ENCODE measurements at regions not wholly inside any gene's neighbourhood (a gene's known extent, or its start where the extent isn't known, plus 50 kb on each side); places are given as distances from the start of the nearest gene placed in this dataset.

DNA sequence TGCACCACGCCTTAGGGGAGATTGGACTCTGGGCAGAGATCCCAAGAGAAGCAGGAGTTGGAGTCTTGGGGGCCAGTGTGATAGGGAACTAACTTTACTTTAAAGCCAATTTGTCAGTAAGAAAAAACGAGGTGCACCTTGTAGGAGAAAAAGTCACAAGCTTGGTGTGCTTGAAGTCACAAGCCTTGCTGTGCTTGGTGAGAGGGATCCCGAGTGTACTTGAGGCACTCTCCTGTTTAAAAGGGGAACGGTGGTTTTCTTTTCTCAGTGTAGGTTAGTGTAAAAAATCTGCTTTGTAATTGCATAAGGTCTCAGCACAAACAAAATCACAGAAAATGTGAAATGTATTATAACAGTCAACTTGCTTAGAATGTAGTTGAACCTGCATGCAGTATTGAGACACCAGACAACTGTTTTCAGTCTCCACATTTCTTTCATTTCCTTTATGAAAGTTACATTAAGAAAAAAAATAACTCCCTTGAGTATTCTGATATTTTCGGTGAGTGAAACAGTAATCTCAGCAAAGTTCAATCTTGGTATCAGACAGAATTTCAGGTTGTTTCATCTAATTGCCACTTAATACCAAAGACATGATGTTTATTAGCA, 111.1 kb upstream of the DUSP22 start:
- no peak for DNase-seq

DNA sequence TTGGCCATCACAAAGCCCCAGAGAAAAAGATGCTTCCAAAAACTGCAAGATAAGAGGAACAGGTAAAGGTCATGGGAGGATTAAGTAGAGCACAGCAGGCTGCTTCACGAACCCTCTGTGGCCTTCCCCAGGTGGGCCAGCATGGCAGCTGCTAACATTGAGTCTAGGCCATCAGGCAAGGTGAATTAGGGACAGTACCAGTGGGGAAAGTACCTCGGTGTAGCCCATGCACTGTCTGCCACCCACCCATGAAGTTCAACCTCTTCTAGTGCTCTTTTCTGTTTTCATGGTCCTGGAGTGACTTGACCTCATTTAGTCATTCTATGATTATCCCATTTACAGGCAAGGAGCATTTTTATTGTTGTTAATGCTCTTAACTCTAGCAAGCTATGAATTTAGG, 108.6 kb upstream of the DUSP22 start:
- DNase-seq = no peak

DNA sequence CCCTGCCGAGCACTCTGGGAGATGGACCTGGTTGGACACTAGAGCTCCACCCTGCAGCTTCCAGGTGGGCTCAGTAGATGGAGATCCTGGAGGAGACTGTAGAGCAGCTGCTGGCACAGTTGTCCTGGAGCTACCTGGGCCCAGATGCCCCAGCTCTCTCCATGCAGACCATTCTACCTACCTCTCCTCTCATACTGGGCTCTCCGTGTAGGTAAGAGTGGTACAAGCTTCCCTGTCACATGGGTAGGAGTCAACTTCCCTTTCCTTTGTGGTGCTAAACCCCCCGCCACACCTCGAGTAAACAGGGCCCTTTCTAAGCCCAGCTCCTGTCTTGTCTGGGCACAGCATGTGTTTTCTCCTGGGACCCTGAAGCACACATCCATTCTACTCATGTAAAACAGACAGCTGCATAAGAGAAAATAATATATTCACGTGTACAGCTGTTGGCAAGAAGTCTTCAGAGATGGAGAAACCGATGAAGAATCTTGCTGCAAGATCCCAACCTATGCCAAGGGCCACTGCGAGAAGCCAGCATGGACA, 108.1 kb upstream of the DUSP22 start:
- no peak for DNase-seq

DNA sequence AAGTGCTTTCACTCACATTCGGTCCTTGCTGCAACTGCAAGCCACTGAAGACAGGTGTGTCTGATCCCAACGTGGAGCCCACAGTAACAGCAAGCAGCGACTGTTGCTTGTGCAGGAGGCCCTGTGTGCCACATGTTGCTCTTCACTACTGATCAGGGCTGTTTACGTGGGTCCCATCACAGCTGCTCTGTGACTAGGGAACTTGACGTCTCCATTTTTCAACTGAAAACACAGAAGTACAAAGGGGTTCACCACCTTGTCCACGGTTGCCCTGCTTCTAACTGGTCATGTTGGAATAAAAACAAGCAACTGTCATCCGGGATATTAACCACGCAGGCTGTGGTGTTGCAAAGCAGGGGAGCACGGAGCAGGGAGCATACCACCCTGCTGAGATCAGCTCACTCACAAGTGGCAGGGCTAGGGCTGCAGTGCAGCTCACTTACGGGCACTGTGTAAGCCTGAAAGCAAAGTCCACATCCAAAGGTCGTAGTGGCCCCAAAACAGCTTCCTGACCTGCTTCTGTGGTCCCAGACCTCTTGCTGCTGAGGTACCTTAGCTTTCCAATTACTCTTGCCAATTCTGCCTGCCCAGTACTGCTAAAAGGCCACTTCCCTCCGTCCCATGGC, 105.8 kb upstream of the DUSP22 start:
- DNase-seq = no peak

DNA sequence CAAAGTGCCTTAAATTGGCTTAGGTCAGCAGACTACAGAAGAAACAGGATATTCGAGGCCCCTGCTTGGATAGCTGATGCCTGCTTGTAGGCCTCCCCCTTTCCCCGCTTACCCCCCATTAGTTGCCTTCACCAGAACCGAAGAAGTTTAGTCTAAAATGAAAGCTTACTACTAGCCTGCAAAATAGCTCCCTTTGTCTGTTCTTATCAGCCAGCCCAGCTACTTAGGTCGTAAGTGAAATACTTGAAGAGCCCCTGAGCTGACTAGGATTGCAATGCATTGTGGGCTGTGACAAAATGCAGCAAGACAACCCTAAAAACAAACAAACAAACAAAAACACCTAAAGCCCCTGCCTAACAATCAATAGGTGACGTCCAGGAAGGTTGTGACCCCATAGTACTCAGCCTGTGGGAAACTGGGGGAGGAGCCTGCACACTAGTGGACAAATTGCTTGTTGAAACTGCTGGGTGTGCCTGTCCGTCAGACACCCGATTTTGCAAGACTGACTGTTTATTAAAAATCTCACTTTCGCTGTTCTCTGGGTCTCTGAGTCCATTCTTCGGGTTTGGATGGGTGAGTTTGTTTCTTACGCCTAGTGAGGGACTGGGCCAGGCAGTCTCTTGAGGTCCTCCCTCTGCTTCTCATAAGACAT, 105.0 kb upstream of the DUSP22 start:
- DNase-seq = no peak

DNA sequence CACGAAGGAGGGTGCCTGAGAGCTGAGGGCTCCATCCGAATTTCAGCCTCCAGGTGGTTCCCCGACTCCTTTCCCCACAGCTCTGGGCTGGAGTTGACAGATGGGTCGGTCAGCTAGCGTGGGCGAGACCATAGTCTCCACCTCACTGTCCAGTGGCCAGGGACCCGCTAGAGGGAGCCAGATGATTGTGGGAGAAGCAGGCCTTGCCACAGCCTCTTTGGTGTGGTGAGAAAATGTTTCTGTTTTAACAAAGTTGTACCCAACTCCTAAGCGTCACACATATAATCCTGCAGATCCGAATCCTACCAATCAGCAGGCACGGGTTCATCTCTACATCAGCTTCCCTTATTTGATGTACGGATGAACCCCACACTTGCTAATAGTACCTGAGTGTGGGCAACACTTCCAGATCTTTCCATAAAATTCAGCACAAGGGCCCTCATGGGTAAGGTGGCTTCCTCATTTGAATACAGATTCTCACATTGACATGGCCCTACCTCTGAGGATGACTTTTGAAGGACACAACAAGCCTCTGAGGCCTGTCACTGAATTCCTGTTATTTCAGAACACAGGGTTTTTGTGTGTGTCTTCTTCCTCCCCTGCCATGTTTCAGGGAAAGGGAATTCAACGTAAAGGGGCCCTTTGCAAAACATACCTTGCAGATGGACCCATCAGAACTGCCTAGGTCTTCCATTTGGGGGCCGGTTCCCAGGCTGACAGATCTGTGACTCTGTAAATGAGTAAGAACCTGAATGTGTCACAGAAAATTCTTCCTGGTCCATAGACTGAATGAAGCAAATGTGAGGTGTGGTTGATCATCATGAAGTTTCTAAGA, 103.2 kb upstream of the DUSP22 start:
- peak; percentile 22 to 45 for DNase-seq

DNA sequence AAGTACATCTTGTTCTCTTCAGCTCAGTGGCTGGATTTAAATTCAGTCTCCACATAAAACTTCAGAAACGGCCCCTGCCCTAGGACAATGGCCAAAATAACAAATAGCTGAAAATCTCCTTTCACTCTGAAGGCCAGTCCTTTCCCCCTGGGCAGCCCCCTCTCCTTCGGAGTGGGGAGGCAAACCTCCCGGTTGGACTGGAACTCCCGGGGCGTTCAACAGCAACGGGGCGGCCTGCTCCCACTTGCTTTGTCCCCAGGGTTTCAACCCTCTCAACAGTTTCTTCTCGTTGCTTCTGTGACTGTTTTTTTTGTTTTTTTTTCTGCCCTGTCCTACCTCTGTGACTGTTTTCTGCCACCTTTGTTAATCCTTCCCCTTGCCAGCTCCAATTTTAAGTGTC, 102.6 kb upstream of the DUSP22 start:
- DNase-seq = no peak

DNA sequence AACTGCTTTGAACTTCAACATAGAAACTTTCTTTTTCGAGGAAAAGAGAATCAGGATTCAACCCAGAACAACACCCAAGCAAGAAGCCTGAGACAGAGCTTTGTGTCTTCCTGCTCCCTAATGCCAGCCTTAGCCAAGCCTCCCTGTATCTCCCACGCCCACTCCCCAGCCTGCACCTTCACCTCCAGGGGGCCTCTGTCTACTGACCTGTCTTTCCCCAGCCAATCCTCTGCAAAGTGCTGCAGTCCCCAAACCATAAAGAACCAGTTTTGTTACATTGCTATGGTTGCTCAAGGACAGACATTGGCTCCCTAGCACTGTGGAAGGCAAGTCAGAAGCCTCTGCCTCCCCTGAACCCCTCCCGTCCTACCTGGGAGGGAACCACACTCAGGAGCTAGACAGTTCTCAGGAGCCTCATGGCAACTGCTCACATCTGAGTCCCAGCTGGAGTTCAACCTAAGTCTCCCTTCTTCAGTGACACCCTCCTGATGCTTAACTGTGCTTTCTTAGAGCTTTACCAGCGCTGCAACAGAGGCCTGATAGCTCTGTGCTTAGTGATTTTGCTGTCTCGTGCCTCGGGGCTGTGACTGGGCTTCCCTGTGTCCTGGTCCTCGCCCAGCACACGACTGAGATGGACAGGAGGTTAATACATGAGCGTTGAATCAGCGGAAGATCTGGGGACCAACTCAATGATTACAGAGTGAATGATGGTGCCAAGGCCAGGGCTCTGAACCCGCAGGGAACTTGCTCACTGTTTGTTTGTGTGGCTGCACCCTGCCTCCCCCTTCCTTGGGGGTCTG, 101.5 kb upstream of the DUSP22 start:
- DNase-seq = peak in 1 of 2 donors; percentile 32

DNA sequence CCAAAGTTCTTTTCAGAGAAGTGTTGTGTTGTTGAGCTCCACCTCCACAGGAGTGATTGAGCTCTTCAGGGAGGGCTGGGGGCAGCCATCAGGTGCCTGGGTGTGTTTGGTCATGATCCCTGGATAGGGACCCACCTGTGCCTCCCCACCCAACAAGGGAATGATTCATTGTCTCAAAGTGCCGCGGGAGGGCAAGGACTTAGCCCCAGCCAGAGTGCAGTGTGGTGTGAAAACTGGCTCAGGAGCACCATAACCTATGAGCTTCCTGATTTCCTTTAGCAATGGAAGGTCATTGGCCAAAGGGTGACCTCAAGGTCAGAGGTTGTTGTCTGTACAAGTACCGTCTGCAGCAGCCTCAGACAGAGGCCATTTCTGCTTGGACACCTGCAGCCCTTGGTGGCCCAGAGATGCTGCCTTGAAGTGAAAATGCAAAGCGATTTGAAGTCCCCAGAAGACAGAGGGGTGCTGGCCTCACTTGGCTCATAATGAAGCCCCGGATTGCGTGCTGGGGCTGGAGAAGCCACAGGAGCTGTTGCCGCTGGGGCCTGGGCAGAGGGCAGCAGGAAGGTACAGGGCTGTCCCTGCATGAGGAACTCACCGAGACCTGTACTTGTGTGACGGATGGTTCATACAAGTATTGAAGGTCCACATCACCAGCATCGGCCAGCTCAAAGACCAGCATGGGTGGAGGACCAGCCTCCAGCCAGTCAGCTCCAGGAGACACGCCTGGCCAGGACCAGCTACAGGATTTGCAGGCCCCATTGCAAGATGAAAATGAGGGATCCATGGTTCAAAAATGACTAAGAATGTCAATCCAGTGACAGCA, 100.6 kb upstream of the DUSP22 start:
- DNase-seq = no peak

DNA sequence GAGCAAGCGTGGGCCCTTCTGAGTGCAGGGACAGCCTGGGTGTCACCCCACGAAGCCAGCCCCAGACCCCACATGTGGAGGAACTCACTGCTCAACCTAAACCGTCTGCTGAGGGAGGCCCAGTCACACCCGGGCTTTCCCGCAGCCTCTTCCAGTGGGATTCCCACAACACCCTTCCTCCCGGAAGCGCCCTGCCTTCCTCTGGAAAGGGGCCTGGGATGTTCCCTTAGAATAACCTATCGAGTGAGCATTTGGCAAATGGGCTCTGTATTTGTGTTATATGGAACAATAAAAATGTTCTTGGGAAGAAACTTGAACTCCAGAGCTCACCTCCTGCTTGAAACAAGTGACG, 100.0 kb upstream of the DUSP22 start:
- no peak for DNase-seq

DNA sequence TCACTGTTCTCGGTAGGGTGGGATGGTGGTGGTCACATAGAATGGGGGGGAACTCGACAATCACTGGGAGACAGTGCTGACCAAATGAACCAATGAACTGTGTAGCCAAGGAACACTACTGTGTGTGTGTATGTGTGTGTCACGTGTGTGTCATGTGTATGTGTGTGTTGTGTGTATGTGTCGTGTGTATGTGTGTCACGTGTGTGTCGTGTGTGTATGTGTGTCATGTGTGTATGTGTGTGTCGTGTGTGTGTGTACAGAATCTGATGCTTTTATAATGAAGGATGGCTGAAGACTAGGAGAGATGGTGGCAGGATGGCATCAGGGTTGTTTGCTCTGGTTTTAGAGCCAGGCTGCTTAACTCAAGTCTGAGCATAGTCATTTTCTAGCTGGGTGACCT, 99.1 kb upstream of the DUSP22 start:
- no peak for DNase-seq

DNA sequence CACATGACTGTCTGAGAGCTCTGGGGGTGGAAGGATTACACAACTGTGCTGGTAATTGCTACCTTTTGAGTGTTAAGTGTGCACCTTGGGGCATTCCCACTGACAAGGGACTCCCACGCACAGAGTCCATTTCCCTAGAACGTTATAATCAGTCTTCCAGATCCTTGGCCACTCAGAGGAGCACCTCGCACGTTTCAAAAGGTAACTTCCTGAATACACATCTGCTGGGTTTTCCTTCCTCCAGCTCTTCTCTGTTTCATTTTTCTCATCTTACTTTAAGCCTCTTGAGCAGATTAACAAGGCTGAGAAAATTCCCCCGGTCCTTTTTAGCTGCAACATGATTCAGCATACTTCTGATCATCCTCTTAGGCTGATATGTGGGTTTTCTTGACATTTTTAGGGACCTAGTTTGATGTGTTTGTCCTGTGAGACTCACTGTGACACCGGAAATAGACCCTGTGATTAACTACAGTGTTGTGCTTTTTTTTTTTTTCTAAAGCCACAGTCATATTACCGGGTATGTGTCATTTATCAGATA, 98.4 kb upstream of the DUSP22 start:
- peak in 1 of 2 donors; percentile 57 for DNase-seq

DNA sequence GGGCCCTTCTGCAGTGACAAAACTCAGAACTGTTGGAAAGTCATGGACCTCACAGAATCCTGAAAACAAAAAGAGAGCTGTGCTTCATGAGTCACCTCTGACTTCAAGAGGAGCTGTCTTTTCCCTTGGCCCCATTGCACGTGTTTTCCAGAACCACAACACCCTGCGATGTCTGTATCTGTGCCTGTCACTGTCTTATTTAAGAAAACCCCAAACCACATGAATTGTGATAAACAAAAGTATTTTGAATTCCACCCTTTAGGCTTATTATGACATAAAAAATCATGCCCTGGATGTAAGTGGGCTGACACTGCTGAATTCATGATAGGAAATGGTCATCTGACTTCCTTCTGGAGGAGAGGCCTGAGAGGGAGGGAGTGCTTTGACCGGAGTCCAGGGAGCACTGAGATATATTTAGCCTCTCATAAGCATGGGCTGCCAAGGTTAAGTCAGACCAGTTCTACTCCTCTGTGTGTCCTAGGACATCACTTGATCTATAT, 96.4 kb upstream of the DUSP22 start:
- DNase-seq = no peak

DNA sequence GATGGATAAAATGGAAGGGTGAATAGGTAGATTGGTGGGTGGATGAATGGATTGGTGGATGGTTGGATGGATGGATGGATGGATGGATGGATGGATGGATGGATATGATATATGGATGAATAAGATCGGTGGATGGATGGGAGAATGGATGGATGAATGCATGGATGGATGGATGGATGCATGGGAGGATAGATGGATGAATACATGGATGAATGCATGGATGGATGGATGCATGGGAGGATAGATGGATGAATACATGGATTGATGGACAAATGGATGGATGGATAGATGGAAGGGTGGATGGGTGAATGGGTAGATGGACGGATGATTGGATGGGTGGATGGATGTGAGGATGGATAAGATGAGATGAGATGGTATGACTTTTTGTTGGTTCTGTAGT, 95.7 kb upstream of the DUSP22 start:
- no peak for DNase-seq

DNA sequence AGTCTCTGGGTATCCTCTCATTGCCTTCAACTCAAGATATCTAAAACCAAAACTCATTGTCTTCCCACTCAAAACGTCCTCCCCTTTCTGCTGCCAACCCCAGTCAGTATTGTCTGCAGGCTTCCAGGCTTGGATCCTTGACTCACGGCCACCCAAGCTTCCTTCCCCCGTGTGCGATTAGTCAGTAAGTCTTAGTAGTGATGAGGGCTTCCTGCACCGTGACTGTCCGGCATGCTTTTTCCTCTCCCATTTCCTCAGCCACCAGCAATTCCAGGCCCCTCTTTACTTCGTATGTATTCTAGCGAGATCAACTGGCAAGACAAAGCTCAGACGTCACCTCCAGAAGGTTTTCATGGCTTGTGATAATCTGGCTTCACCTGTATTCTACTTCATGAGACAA, 88.6 kb upstream of the DUSP22 start:
- no peak for DNase-seq

DNA sequence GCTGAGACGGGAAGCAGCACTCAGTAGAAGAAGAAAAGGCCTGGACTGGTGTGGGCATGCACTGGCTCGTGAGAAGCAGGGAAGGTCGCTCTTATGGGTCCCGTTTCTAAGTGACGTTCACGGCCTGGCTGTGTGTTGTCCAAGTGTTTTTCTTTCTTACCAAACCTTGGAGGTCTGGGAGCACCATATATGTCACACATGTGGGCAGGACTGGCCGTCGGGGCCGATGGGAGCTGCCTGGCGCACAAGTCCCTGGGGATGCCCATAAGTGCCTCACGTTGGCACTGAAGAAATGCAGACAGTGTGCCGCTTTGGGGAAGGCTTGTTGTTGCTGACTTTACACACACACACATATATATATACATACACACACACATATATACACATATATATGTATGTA, 86.0 kb upstream of the DUSP22 start:
- DNase-seq = no peak

DNA sequence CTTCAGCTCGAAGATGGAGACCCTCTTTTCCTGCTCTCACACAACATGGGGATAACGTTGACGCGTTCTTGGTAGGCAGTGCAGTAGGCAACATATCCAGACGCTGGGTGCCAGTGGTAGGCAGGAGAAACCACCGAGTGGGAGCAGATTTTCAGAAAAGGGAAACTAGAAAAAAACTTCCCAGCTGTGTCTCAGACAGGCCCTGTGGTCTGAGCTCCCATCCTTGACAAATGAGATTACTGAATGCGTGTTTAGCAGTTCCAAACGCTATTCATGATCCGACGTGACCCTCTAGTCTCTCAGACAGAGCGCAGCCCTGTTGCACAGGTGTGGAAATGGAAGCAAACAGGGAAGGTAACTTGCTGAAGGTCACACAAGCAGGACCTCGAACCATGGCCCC, 83.9 kb upstream of the DUSP22 start:
- DNase-seq = peak in 1 of 2 donors; percentile 2

DNA sequence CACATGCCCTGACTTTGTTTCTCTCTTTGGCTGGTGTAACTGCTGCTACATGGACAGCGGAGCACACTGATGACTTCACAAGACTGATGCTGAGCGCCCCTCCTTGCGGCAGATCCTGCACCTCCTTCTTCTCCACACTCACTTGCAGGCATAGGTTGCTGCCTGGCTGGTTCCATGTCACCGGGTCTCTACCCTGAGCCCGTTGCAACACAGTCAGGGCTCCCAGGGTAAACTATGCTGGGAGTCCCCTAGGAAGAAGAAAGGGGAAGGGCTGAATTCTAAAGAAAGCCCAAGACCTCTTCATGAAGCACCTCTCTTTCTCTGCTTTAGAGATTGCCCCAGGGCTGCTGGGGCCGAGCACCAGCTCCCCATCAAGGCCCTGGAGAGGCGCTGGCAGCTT, 83.3 kb upstream of the DUSP22 start:
- DNase-seq = no peak

DNA sequence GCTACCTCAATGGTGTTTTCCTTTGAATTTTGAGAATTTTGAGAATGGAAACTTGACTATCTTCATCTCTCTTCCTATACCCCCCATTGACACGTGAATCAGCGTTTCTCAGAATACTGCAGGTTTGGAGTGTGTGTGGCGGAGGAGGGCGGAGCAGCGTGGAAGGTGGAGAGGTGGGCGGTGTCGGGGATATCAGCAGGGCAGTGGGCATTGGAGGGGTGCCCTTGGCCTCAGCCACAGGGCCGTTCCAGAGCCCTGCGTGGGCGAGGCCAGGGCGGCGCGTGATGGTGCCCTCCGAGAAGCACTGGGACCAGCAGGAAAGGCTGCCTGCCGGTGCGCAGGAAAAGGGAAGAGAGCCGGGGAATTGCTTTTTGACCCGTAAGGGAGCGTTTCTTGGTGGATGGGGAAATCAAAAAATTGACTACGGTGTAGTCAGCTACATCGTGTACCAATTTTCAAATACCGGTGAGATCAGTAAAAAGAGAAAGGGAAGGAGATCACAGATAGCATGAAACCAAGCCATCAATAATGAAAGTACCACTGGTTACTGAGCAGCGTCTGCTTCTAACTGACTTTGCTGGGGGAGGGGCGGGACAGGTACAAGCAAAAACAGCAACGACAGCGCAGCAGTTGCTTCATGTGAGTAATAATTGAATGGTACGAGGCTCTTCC, 82.7 kb upstream of the DUSP22 start:
- DNase-seq = no peak

DNA sequence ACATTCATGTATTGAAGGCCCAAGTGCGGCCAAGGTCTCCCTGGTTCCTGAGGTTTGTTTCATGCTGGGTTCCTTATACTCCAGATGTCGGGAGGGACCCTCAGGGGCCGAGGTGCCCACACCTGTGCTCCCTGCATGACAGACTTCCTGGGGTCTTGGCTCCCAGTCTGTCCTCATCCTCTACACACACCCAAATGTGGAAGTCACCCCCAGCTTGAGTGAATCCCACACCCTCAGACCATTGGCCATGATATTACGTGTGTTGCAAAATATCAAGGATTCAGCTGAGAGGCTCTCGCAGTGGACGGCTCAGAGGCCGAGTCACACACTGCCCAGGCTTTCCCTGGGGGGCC, 82.2 kb upstream of the DUSP22 start:
- no peak for DNase-seq

Data from bone marrow (tissue), 2 donors.